ENCODE measurements at regions not wholly inside any gene's neighbourhood (a gene's known extent, or its start where the extent isn't known, plus 50 kb on each side); places are given as distances from the start of the nearest gene placed in this dataset.

DNA sequence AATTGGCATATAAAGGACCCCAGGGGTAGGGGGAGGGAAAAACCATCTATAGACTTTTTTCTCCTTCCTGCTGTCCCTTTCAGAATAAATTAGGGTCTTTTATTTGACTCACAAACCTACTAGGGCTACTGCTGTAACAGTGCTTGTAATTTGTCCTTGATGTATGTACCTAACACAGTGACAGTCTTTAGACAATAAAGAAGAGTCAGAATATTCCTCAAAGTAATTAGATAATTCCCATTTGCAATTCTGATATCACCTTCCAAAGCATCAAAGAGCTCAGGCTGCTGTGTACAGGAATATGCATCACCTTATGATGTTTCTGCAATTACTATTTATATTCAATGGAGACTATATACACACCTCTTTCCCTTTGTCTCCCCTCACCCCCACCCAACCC lies 161.7 kb downstream of the MREG start:
- no peak for TF ChIP-seq EZH2 (IDR thresholded peaks at IDR 0.05; ENCODE audit: insufficient read depth, poor library complexity, severe bottlenecking)
- TF ChIP-seq EZH2phosphoT487 (IDR thresholded peaks at IDR 0.05; ENCODE audit: insufficient read depth, low read depth): no peak
